Stimulated activated effector memory CD8-positive, alpha-beta T cell treated with anti-CD3 and anti-CD28 coated beads, Interleukin-12 subunit alpha, Interleukin-12 subunit beta, amount 100 ng/mL, for 72 hours (primary cell): ENCODE measurements at regions not wholly inside any gene's neighbourhood (a gene's known extent, or its start where the extent isn't known, plus 50 kb on each side); places are given as distances from the start of the nearest gene placed in this dataset.

Experiments used
- ATAC-seq: fragments of 150-1000 bp; cut with Tn5 transposase; 2 replicates; pipeline ENCODE4 v1.10.0; 2021
- DNase-seq, 2 donors: peaks; one replicate each; pipeline ENCODE4 v3.0.0; 2021 to 2022; ENCODE audit warnings: low spot score in 2 of 2
- H3K27ac Mint-ChIP-seq: one replicate; pipeline ENCODE4 v1.8.0; 2022; ENCODE audit warnings: mild to moderate bottlenecking, mixed read lengths
- H3K36me3 Mint-ChIP-seq: one replicate; pipeline ENCODE4 v1.8.0; 2022; ENCODE audit warnings: mild to moderate bottlenecking, mixed read lengths
- H3K4me1 Mint-ChIP-seq: one replicate; pipeline ENCODE4 v1.8.0; 2022; ENCODE audit warnings: mixed read lengths
- H3K4me3 Mint-ChIP-seq: one replicate; pipeline ENCODE4 v1.8.0; 2022; ENCODE audit warnings: mild to moderate bottlenecking, mixed read lengths
- H3K9me3 Mint-ChIP-seq: one replicate; pipeline ENCODE4 v1.8.0; 2022; ENCODE audit warnings: mixed read lengths

DNA sequence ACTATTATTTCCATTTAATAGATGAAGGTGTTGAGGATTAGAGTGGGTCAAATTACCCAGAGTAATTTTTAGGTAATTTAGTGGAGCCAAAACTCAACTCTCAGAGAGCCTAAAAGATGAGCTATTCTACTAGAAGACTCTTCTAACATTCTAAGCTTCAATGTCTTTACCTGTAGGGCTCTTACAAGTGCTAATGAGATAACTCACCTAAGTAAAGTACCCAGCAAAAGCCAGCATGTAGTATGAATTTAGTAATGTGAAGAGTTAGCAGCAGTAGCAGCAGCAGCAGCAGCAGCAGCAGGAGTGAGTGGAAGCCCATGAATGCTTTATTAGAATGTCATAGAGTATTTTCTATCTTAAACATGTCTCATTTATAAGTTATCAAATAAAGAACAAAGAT lies 1239.2 kb downstream of the FAM181B start:
- no peak overlapping the region for H3K27ac Mint-ChIP-seq

DNA sequence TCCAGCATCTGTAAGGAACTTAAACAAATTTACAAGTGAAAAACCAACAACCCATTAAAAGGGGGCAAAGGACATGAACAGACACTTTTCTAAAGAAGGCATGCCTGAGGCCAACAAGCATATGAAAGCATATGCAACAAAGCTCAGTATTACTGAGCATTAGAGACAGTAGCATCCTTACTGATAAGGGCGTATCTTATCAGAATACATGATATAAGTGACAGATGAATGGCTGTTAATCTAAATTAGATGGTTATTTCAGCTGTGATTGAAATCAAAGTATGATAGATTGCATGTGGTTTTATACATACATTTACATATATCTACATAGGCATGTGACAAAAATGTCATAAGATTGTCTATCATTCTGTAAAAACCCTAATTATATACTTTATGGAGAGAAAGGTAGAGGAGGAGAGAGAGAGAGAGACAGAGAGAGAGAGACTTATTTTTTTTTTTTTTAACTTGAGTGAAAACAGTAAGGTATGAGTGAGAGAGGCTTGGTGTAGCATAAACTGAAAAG lies 1240.7 kb downstream of the FAM181B start:
- peaks cover 6% of the 10 kb centered on the region for H3K9me3 Mint-ChIP-seq
- no peaks in the 10 kb centered on the region for H3K36me3 Mint-ChIP-seq
- H3K27ac Mint-ChIP-seq = no peak overlapping the region
- no peak for DNase-seq
- no peak overlapping the region for H3K4me3 Mint-ChIP-seq
- no peak for ATAC-seq
- no peaks in the 10 kb centered on the region for H3K4me1 Mint-ChIP-seq

More for the DNA sequence above, 1239.2 kb downstream of the FAM181B start:
- H3K9me3 Mint-ChIP-seq = no peaks in the 10 kb centered on the region
- no peak for DNase-seq
- H3K4me3 Mint-ChIP-seq = no peak overlapping the region
- H3K36me3 Mint-ChIP-seq = no peaks in the 10 kb centered on the region
- H3K4me1 Mint-ChIP-seq = no peaks in the 10 kb centered on the region
- ATAC-seq = no peak

DNA sequence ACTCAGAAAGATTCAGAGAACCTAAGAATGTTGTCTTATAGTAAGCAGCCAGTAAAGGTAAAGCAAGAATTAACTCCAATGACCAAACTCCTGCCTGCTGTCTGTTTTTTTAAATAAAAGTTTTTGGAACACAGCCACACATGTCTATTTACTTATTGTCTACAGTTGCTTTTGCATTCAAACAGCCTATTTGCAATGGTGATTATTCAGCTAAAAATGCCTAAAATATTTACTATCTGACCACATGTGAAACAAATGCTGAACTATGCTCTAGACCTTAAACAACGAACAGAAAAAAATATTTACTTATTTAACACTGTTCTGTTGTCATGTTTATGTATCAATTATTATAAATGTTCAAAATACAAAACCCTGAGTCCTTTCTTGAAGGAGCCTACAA lies 1246.6 kb downstream of the FAM181B start:
- H3K27ac Mint-ChIP-seq = no peak overlapping the region
- H3K4me3 Mint-ChIP-seq = no peak overlapping the region

DNA sequence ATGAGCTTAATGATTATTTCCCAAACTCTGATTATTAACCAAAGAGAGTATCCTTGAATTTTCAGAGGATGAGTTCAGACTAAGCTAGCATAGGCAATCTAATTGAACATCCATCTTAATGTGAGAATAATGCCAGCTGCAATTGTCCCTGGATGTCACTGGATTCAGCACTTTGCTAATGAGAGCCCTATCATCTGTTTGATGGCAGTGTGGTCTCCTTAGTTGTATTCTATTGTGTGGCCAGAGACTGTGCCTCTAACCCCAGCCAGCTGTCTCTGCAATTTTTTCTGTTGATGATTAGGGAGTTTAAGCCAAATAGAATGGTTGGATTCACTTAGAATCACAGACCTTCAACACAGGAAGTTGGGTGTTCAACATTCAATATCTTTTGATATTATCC lies 1249.5 kb downstream of the FAM181B start:
- DNase-seq = no peak
- Mint-ChIP-seq H3K4me1 (no peaks in the 10 kb centered on the region), H3K9me3 (peaks cover 18% of the 10 kb centered on the region), H3K36me3 (no peaks in the 10 kb centered on the region), H3K4me3 (no peak overlapping the region), H3K27ac (no peak overlapping the region)
- ATAC-seq = no peak

More for the DNA sequence above, 1246.6 kb downstream of the FAM181B start:
- peaks cover 8% of the 10 kb centered on the region for H3K9me3 Mint-ChIP-seq
- H3K36me3 Mint-ChIP-seq = no peaks in the 10 kb centered on the region
- DNase-seq (no peak), ATAC-seq (no peak)
- no peaks in the 10 kb centered on the region for H3K4me1 Mint-ChIP-seq

DNA sequence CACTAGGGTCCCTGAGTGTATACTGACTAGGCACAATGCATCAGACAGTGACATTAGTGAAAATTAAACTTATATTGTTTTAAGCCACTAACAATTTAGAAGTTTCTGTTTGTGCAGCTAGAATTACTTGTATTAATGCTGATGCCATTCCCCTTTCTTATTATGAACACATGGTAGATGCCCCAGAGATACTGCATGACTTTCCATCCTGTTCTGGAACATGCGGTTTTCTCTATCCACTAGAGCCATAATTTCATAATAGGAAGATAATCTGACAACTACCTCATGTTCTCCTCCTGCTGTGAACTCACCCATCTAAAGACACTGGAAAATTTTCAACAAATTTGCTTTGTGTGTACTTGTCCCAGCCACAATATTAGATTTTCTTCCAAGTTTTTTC lies 1256.4 kb downstream of the FAM181B start:
- ATAC-seq (no peak), DNase-seq (no peak)
- H3K4me3 Mint-ChIP-seq = no peak overlapping the region
- peaks cover 24% of the 10 kb centered on the region for H3K9me3 Mint-ChIP-seq
- no peaks in the 10 kb centered on the region for H3K36me3 Mint-ChIP-seq
- no peak overlapping the region for H3K27ac Mint-ChIP-seq
- no peaks in the 10 kb centered on the region for H3K4me1 Mint-ChIP-seq

DNA sequence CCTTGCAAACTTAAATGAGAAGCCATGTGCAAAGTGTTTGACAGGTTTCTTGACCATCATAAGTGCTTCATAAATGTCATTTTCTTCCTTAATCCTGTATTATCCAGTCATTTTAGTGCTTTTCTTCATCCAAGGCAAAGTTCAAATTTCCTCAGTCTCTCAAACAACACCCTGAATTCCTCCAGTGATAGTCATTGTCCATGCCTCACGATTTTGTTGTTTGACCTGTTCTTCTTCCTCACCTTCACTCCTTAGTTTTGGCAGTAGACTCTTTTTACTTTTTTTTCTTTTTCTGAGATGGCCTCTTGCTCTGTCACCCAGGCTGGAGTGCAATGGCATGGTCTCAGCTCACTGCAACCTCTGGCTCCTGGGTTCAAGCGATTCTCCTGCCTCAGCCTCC lies 1257.3 kb downstream of the FAM181B start:
- no peak for ATAC-seq
- DNase-seq = no peak
- H3K9me3 Mint-ChIP-seq = peaks cover 23% of the 10 kb centered on the region
- no peak overlapping the region for H3K27ac Mint-ChIP-seq
- no peaks in the 10 kb centered on the region for H3K4me1 Mint-ChIP-seq
- no peaks in the 10 kb centered on the region for H3K36me3 Mint-ChIP-seq
- no peak overlapping the region for H3K4me3 Mint-ChIP-seq

DNA sequence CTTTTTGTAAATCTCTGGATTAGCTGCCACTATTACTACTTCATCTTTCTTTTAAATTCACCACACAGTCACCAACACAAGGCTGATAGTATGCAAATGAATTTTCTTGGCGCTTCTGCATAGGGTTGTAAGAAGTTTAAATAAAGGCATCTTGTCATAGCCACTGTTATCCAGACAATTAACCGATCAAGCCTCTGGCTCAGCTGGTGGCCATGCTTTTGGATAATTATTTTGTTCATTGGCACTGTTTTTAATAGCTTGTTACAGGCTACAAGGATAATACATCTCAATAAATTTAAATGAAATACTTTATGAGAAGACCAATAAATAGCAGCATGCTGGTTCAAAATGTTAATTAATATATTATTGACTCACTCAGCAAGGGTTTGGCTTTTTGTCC lies 1261.0 kb downstream of the FAM181B start:
- Mint-ChIP-seq H3K27ac (no peak overlapping the region), H3K4me1 (no peaks in the 10 kb centered on the region)
- no peak for ATAC-seq

DNA sequence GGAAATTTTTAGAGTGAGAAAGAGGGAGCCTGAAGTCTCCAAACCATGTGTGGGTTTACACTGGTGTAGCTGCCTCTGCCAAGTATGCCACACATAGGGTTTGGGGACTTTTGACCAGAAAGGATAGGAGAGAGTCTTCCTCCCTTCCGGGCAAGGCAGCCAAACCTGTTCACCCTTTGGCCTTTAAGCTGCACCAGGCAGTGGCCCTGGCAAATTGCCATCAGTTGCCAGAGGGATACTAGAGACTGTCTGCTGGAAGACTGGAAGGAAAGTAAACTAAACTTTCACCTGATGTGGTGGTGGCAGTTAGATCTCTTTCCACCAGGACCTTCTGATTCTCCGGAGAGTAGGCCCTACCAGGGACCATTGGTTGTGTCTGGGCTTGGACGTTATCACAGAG lies 1263.2 kb downstream of the FAM181B start:
- DNase-seq = no peak
- Mint-ChIP-seq H3K4me3 (no peak overlapping the region), H3K4me1 (no peaks in the 10 kb centered on the region), H3K9me3 (peaks cover 26% of the 10 kb centered on the region), H3K36me3 (no peaks in the 10 kb centered on the region), H3K27ac (no peak overlapping the region)
- ATAC-seq = no peak

More for the DNA sequence above, 1261.0 kb downstream of the FAM181B start:
- Mint-ChIP-seq H3K4me3 (no peak overlapping the region), H3K36me3 (no peaks in the 10 kb centered on the region), H3K9me3 (peaks cover 26% of the 10 kb centered on the region)
- no peak for DNase-seq

DNA sequence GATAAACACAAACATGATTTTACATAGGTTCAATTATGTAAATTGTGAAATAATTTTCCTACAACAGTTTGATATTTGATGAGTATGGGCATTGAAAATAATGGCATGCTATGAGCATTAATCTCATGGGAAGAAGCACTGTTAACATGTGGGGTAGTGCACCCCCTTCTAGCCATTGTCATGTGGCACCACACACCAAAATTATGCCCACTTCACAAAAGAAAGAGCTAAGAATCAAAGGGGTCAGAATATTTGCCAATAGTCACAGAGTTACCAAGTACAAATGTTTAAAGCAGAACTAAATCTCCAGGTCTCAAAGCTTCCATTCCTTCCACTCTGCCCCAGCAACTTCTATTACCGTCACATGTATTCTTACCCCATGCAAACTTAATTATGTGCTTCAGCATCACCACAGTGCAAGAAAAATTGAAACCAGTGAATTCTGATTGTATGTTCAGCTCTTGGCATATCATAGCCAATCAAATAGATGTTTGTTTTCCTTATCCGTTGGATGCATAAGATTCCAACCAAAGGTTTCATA lies 1273.8 kb downstream of the FAM181B start:
- H3K27ac Mint-ChIP-seq = no peak overlapping the region
- H3K9me3 Mint-ChIP-seq = peaks cover 14% of the 10 kb centered on the region
- H3K36me3 Mint-ChIP-seq = no peaks in the 10 kb centered on the region
- DNase-seq (no peak), ATAC-seq (no peak)
- no peak overlapping the region for H3K4me3 Mint-ChIP-seq
- H3K4me1 Mint-ChIP-seq = no peaks in the 10 kb centered on the region

DNA sequence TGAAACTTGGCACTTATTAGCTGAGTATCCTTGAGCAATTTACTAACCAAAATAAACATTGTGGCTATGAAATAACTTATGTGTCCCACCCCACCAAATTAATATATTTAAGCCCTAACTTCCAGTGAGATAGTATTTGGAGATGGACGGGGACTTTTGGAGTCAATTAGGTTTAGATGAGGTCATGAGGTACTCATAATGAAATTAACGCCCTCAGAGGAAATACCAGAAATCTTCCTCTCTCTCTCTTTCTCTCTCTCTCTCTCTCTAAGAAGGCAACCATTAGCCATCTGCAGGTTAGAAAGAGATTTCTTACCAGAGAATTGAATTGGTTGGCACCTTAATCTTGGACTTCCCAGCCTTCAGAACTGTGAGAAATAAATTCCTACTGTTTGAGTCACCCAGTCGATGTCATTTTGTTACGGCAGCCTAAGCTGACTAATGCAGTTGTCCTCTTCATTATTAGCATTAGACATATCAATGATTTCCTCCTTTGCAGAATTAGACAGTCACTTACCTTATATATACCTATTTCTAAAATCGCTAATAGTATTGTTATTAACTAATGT lies 1284.0 kb downstream of the FAM181B start:
- no peak for DNase-seq
- Mint-ChIP-seq H3K27ac (no peak overlapping the region), H3K4me1 (no peaks in the 10 kb centered on the region), H3K36me3 (no peaks in the 10 kb centered on the region), H3K4me3 (no peak overlapping the region), H3K9me3 (peaks cover 21% of the 10 kb centered on the region)
- ATAC-seq = no peak

DNA sequence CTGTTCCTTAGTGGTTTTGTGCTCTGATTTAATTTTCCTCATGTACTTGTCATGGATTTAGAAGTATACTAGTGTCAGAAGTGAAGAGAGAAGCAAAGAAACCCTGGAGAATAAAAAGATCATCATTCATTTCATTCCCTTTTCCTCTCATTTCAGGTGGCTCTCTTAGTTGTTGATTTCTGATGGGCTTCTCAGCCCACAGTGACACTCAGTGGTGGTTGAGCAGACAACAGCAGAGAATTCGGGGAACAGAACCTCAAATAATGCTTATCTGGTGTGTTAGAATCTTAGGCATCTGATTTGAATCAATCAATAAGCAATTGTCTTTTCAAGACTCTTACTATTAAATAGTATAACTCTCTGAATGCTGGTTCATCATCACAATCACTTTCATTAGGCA lies 1289.4 kb downstream of the FAM181B start:
- DNase-seq (no peak), ATAC-seq (no peak)
- Mint-ChIP-seq H3K27ac (no peak overlapping the region), H3K9me3 (peaks cover 12% of the 10 kb centered on the region), H3K36me3 (no peaks in the 10 kb centered on the region), H3K4me3 (no peak overlapping the region), H3K4me1 (no peaks in the 10 kb centered on the region)

DNA sequence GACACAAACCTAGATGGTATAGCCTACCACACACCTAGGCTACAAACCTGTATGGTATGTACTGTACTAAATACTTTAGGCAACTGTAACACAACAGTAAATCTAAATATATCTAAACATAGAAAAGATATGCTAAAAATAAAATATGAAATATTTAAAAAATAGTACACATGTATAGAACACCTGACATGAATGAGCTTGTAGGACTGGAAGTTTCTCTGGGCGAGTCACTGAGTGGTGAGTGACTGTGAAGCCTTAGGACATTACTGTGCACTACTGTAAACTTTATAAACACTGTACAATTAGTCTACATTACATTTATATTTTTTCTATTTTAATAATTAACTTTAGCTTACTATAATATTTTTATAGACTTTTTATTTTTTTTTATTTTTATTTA lies 1301.3 kb downstream of the FAM181B start:
- Mint-ChIP-seq H3K4me1 (no peaks in the 10 kb centered on the region), H3K9me3 (peaks cover 8% of the 10 kb centered on the region), H3K36me3 (no peaks in the 10 kb centered on the region), H3K27ac (no peak overlapping the region), H3K4me3 (no peak overlapping the region)
- DNase-seq (no peak), ATAC-seq (no peak)

DNA sequence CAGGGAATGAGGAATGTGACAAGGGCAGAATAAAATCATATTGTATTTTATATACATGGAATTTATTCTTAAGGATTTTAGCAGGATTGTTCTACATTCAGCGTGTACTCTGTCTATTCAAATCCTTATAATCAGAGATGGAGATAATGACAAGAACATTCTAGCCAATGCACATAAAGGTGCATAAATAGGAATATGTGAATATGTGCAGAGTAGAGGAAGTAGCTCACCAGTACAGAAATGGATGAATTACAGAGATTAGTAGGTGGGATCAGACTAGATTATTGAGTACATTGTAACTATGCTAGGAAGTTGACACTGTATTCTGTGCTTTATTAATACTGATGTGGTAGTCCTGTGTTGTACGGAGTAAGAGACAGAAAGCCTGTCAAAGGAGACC lies 1308.8 kb downstream of the FAM181B start:
- no peak for DNase-seq
- no peaks in the 10 kb centered on the region for H3K4me1 Mint-ChIP-seq
- no peak overlapping the region for H3K4me3 Mint-ChIP-seq
- peaks cover 16% of the 10 kb centered on the region for H3K9me3 Mint-ChIP-seq
- ATAC-seq = no peak
- H3K27ac Mint-ChIP-seq = no peak overlapping the region
- H3K36me3 Mint-ChIP-seq = no peaks in the 10 kb centered on the region

DNA sequence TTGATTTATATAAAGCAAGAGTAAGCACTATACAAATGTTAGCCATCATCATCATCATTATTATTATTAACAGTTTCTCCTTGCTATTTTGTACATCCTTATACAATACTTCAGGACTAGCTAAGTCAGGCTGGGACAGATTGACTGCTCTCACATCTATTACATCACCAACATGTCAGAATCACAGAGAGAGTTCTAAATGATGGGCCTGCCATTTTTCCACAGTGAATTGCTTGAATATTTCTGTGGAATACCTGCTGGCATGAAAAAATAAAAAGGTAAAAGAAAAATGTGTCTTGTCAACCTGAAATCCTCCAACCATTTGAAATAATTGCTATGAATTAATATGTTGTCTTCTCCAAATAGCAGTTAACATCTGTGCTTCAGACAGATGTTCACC lies 1311.3 kb downstream of the FAM181B start:
- peaks cover 11% of the 10 kb centered on the region for H3K9me3 Mint-ChIP-seq
- DNase-seq (no peak), ATAC-seq (no peak)
- no peaks in the 10 kb centered on the region for H3K36me3 Mint-ChIP-seq
- no peak overlapping the region for H3K4me3 Mint-ChIP-seq
- H3K27ac Mint-ChIP-seq = no peak overlapping the region
- no peaks in the 10 kb centered on the region for H3K4me1 Mint-ChIP-seq

DNA sequence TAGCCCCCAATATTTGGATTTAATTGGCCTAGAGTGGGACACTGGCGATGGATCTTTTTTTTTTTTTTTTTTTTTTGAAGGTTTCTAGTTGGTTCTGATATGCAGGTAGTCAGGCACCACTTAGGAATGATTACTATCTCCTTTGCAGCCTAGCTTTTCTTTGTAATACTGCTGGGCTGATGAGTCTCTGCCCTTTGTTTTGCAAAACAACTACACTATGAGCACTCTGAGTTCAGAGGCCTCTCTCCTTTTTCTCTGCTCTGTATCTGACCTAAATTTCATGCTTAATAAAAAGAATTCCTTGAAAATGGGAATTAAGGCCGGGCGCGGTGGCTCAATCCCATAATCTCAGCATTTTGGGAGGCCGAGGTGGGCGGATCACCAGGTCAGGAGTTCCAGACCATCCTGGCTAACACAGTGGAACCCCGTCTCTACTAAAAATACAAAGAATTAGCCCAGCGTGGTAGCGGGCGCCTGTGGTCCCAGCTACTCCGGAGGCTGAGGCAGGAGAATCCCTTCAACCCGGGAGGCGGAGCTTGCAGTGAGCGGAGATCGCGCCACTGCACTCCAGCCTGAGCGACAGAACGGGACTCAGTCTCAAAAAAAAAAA lies 1312.3 kb downstream of the FAM181B start:
- no peaks in the 10 kb centered on the region for H3K4me1 Mint-ChIP-seq
- H3K27ac Mint-ChIP-seq = no peak overlapping the region
- H3K9me3 Mint-ChIP-seq = peaks cover 9% of the 10 kb centered on the region
- H3K36me3 Mint-ChIP-seq = no peaks in the 10 kb centered on the region
- ATAC-seq (no peak), DNase-seq (no peak)
- H3K4me3 Mint-ChIP-seq = no peak overlapping the region

DNA sequence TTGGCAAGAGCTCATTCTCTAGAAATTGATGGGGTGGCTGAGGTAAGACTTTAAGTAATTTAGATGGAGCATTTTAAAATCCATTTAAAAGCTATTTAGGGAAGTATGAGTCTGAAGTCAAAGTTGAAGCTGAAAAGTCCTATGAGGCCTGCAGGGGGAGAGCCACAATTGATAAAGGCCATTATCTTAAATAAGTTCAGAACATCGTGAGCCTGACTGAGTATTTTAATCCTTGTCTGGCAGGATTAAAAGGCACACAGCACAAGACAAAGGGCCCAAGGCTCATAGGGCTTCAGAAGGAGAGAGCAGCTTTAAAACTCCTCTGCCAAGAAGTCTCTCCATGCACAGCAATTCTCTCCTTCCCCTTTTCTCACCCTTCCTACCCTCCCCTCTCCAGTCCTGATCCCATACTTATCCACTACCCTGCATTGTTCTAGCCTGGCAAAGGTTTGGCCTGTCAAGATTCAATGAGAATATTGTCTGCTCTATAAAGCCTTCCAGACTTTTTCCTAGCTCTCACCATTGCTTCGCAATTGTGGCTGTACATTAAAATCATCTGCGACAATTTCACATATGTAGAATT lies 1312.9 kb downstream of the FAM181B start:
- Mint-ChIP-seq H3K27ac (no peak overlapping the region), H3K9me3 (peaks cover 9% of the 10 kb centered on the region), H3K4me3 (no peak overlapping the region), H3K4me1 (no peaks in the 10 kb centered on the region), H3K36me3 (no peaks in the 10 kb centered on the region)
- no peak for DNase-seq
- no peak for ATAC-seq
